Heart right ventricle (tissue), 16 donors: ENCODE measurements at regions not wholly inside any gene's neighbourhood (a gene's known extent, or its start where the extent isn't known, plus 50 kb on each side); places are given as distances from the start of the nearest gene placed in this dataset.

Experiments
- ATAC-seq, 8 donors: fragments of 200-7000 bp; cut with Tn5 transposase; one replicate each; pipeline ENCODE4 v1.9.1; 2020; ENCODE audit warnings: mild to moderate bottlenecking in 8 of 8, moderate library complexity in 8 of 8, moderate number of reproducible peaks in 1 of 8
- DNase-seq, 2 donors: peaks; one replicate each; pipeline ENCODE4 v3.0.0-alpha.2; 2020
- H3K27ac ChIP-seq, 10 donors: fragments of 200-600 bp; sonication (generic) in 2 of 10; one replicate each; pipeline versions ENCODE4 v1.5.0 to v1.8.0; 2020 to 2022; ENCODE audit warnings: mild to moderate bottlenecking in 3 of 10
- H3K27me3 ChIP-seq, 7 donors: fragments of 200-600 bp; one replicate each; pipeline ENCODE4 v1.8.0; 2021 to 2022; ENCODE audit warnings: mild to moderate bottlenecking in 2 of 7
- H3K36me3 ChIP-seq, 9 donors: fragments of 200-600 bp; sonication (generic) in 1 of 9; one replicate each; pipeline versions ENCODE4 v1.5.0 to v1.8.0; 2020 to 2022; ENCODE audit warnings: mild to moderate bottlenecking in 2 of 9
- H3K4me1 ChIP-seq, 9 donors: fragments of 200-600 bp; sonication (generic) in 1 of 9; one replicate each; pipeline versions ENCODE4 v1.5.0 to v1.8.0; 2020 to 2022; ENCODE audit warnings: mild to moderate bottlenecking in 4 of 9
- H3K4me3 ChIP-seq, 10 donors: fragments of 200-600 bp; sonication (generic) in 2 of 10; one replicate each; pipeline versions ENCODE4 v1.5.0 to v1.8.0; 2020 to 2022; ENCODE audit warnings: mild to moderate bottlenecking in 7 of 10, moderate library complexity in 2 of 10
- H3K9me3 ChIP-seq, 11 donors: fragments of 200-600 bp in 10 of 11; sonication (generic) in 2 of 11; one replicate each; pipeline versions ENCODE4 v1.5.0 to v1.8.0; 2013 to 2022; ENCODE audit warnings: mild to moderate bottlenecking in 2 of 11, control low read depth in 1 of 11, moderate library complexity in 1 of 11
- WGBS, 2 donors: extraction: QIAGEN DNeasy Blood & Tissue Kit; methylation state at CpG; one replicate each; pipeline ENCODE4 v1.1.7; 2013; ENCODE audit warnings: inconsistent platforms in 1 of 2; 5-methylcytosine and 5-hydroxymethylcytosine counted together
- intact Hi-C, 10 donors: fragments of 100-400 bp; cut with DNase I; formaldehyde crosslinking; loops; one replicate each; pipeline versions ENCODE4 v1.11.1 to v1.14.2; 2022
- TF ChIP-seq, protein P1 (sequence below), 9 donors: fragments of 200-600 bp; sonication (generic) in 2 of 9; IDR thresholded peaks; one replicate each; pipeline versions ENCODE4 v1.5.0 to v1.8.0; 2021 to 2022; ENCODE audit warnings: antibody characterized with exemption in 9 of 9, mild to moderate bottlenecking in 5 of 9, moderate library complexity in 1 of 9
- donor health status: Arrhythmogenic right ventricular cardiomyopathy.
- donor health status: ischemic (EF 13 %, LVEDD 7.1; RV severe dilation, severe dysfunction).
- donor health status: healthy with polysubstance abuse.
- donor health status: DM: no; HTN: yes; CAD: no.
- donor health status: DM: no; HTN: no; CAD: no.
- donor health status: ischemic (EF 25% LVEDD 6.9; RV normal size, moderate dysfunction).
- donor health status: ischemic (EF 25% LVEDD 5.7; RV mildly dilated, moderate dysfunction).
- donor health status: healthy.
- donor health status: DM: yes; HTN: yes; CAD: no.
- donor health status: Ischemic cardiomyopathy.
- donor health status: ischemic (EF 35%, LVEDD 5.7; RV mildly dilated, moderate dysfunction).
- donor health status: nonischemic (EF 11% LVEDD 7.7; RV severe dilation, severe dysfunction).
- donor health status: DM: yes; HTN: yes; CAD: no.
- donor health status: PGD.
- donor health status: ischemic (EF 29% LVEDD 5.4; RV normal size, mild dysfunction).
- donor health status: nonischemic (EF 23%, LVEDD 6.1; RV moderate dilation, normal function).

DNA sequence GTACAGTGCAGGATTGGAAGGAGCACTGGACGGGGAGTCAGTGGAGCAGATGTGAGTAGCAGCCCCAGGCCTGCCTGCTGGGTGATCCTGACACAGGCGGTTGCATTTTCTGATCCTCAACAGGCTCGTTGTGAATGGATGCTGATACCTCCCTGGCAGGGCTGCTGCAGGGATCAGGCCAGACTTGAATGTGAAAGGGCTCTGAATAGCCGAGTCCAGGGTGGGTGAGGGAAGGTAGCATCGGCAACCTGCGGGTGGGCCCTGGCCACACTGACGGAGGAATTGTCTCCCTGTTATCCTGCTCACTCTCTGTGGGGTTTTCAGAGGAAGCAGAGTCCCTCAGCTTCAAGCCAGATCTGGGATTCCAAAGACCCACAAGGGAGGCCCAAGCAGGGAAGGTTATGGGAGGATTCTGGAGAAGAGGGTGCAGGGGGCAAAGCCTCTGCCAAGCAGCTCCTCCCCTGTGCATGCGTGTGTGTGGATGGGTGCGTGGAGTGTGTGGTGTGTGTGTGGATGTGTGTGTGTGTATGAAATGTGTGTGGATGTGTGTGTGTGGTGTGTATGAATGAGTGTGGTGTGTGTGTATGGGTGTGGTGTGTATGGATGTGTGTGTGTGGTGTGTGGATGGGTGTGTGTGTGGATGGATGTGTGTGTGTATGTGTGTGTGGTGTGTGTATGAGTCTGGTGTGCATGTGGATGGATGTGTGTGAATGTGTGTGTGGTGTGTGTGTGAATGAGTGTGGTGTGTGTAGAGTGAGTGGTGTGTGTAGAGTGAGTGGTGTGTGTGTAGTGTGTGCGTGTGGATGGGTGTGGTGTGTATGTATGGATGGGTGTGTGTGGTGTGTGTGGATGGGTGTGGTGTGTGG, 100.3 kb downstream of the UBIAD1 start:
- H3K27ac ChIP-seq, result no peak overlapping the region
- WGBS, 2 donors, result 66 to 71% methylated on average over 10 of the region's 10 CpGs
- H3K27me3 ChIP-seq, result peaks cover 0 to 33% (median 14%) of the 10 kb centered on the region in 7 donors
- no peaks in the 10 kb centered on the region for H3K4me1 ChIP-seq
- intact Hi-C loops, result no loop called here
- TF ChIP-seq, protein P1, sequence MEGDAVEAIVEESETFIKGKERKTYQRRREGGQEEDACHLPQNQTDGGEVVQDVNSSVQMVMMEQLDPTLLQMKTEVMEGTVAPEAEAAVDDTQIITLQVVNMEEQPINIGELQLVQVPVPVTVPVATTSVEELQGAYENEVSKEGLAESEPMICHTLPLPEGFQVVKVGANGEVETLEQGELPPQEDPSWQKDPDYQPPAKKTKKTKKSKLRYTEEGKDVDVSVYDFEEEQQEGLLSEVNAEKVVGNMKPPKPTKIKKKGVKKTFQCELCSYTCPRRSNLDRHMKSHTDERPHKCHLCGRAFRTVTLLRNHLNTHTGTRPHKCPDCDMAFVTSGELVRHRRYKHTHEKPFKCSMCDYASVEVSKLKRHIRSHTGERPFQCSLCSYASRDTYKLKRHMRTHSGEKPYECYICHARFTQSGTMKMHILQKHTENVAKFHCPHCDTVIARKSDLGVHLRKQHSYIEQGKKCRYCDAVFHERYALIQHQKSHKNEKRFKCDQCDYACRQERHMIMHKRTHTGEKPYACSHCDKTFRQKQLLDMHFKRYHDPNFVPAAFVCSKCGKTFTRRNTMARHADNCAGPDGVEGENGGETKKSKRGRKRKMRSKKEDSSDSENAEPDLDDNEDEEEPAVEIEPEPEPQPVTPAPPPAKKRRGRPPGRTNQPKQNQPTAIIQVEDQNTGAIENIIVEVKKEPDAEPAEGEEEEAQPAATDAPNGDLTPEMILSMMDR (IDR thresholded peaks at IDR 0.05), result no peak
- ATAC-seq (no peak), DNase-seq (no peak)
- H3K4me3 ChIP-seq, result no peak overlapping the region
- H3K36me3 ChIP-seq, result no peaks in the 10 kb centered on the region
- no peaks in the 10 kb centered on the region for H3K9me3 ChIP-seq

DNA sequence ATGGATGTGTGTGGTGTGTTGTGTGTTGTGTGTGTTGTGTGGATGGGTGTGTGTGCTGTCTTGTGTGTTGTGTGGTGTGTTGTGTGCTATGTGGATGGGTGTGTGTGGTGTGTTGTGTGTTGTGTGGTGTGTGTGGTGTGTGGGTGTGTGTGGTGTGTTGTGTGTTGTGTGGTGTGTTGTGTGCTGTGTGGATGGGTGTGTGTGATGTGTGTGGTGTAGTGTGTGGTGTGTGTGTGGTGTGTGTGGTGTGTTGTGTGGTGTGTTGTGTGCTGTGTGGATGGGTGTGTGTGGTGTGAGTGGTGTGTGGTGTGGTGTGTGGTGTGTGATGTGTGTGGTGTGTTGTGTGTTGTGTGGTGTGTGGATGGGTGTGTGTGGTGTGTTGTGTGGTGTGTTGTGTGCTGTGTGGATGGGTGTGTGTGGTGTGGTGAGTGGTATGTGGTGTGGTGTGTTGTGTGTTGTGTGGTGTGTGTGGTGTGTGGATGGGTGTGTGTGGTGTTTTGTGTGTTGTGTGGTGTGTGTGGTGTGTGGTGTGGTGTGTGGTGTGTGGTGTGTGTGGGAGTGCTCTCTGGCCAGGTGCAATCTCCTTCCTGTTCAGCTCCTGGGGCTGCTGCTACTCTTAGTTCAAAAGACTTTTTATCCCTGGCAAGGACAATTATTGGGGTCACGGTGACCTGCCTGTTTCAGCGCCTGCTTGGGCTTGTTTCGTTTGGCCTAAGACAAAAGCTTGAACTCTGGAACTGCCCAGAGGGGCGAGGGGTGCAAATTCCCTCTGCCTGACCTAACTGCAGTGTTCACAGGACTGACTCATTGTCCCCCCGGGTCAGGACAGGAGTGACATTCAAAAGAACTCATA, 101.1 kb downstream of the UBIAD1 start:
- DNase-seq, result no peak
- Histone ChIP-seq H3K4me1 (no peaks in the 10 kb centered on the region), H3K27ac (no peak overlapping the region), H3K27me3 (peaks cover 0 to 32% (median 7%) of the 10 kb centered on the region in 7 donors), H3K4me3 (no peak overlapping the region), H3K36me3 (no peaks in the 10 kb centered on the region), H3K9me3 (no peaks in the 10 kb centered on the region)
- WGBS, 2 donors, result 39 to 52% methylated on average over 5 of the region's 5 CpGs
- ATAC-seq, result no peak
- intact Hi-C loops, result no loop called here
- TF ChIP-seq, protein P1 (IDR thresholded peaks at IDR 0.05), result no peak

DNA sequence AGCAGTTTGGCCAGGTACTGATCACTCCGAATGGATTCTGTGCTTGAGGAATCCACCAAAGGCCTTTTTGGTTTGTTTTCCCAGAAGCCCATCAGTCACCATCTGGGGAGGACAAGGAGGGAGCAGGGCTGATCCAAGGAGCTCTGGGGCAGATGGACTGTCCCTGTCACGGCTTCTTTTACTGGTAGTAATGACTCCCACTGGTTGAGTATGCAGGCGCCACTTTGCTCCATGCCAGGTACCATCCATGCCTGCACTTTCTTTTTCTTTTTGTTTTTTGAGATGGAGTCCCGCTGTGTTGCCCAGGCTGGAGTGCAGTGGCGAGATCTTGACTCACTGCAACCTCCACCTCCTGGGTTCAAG, 101.7 kb downstream of the UBIAD1 start:
- H3K27ac ChIP-seq, result no peak overlapping the region
- TF ChIP-seq, protein P1 (IDR thresholded peaks at IDR 0.05), result no peak
- DNase-seq, result no peak
- H3K4me1 ChIP-seq, result no peaks in the 10 kb centered on the region
- H3K27me3 ChIP-seq, result peaks cover 0 to 31% (median 5%) of the 10 kb centered on the region in 7 donors
- WGBS, 2 donors, result 83% methylated on average over 5 of the region's 5 CpGs
- H3K36me3 ChIP-seq, result no peaks in the 10 kb centered on the region
- intact Hi-C loops, result no loop called here
- H3K9me3 ChIP-seq, result no peaks in the 10 kb centered on the region
- ATAC-seq, result no peak
- H3K4me3 ChIP-seq, result no peak overlapping the region

DNA sequence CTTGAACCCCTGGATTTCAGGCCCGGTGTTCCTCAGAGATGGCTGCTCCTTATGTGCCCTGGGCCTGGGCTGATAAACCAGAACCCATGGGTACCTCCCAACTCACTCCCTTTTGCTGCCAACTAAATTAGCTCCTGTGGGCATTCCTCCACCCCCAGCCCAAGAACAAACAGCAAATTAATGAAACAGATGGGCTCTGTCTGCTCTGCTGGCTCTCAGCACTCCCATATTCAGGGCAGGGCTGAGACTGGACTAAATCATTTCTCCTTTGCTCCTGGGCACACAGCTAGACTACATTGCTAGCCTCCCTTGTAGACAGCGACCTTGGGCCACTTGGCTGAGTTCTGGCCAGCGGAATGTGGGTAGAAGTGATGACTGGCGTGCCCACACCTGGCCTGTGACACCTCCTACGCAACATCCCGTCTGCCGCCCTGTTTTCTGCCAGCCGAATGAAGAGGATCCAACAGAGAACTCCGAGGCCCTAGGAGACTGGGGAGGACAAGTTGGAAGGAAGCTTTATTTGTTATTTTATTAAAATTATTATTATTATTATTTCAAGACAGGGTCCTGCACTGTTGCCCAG, 101.9 kb upstream of the DISP3 start:
- DNase-seq (no peak), ATAC-seq (no peak)
- no peaks in the 10 kb centered on the region for H3K9me3 ChIP-seq
- H3K4me3 ChIP-seq, result no peak overlapping the region
- H3K27ac ChIP-seq, result no peak overlapping the region
- TF ChIP-seq, protein P1 (IDR thresholded peaks at IDR 0.05), result no peak
- 79 to 84% methylated on average over 9 of the region's 9 CpGs for WGBS, 2 donors
- H3K36me3 ChIP-seq, result no peaks in the 10 kb centered on the region
- peaks cover 0 to 40% (median 7%) of the 10 kb centered on the region in 7 donors for H3K27me3 ChIP-seq
- H3K4me1 ChIP-seq, result no peaks in the 10 kb centered on the region
- intact Hi-C loops, result no loop called here
